ENCODE measurements at regions not wholly inside any gene's neighbourhood (a gene's known extent, or its start where the extent isn't known, plus 50 kb on each side); places are given as distances from the start of the nearest gene placed in this dataset.

DNA sequence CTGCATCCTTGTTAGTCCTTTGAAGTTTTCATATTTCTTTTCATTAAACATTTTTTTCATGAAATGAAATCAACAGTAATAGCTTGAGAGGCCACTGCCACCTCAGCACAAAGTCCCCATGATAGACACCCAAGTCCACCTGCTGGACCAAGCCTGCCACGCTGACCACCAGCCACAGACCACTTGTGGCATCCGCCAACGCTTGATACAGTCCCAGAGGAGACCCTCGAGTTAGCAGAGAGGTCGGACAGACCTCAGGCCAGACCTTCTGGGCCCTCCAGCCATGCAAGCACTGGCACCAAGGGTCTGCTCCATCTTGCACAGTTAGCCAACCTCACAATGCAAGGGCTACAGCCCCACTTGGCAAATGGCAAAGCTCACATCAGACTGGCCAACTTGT lies 91.8 kb upstream of the RTL6 start:
- DNase-seq = no peak

DNA sequence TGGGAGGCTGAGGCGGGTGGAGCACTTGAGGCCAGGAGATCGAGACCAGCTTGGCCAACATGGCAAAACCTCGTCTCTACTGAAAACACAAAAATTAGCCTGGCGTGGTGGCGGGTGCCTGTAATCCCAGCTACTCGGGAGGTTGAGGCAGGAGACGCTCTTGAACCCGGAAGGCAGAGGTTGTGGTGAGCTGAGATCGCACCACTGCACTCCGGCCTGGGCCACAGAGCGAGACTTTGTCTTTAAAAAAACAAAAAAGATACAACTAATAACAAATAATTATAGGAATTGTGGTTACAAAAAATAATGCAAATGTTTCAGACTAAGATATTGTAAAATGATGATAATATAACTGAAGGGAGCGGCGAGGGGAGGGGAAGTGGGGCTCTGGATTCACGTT lies 90.3 kb upstream of the RTL6 start:
- DNase-seq = no peak

DNA sequence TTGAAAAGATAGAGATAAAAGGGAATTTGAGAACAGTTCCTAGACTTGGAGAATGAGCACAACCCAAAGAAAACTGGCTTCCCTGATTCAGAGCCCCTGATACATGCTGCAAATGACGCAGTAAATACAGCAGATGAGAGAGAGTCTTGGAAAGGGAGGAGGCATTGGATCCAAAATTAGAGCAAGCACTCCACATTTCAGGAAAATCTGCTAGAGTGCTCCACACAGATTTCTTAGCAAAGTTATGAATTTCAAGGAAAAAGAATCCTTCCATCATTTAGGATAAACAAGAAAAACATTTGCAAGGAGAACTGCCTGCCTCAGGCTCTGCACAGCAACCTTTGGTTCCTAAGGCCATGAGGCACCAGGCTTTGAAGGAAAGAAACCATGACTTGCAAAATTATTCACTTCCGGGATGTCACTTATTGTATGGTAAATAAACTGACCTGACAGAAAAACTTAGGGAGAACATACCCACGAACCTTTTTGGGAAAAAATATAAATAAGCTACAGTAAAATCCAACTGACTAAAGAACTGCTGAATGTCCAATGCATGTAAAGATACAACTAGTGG lies 89.8 kb upstream of the RTL6 start:
- DNase-seq = no peak

DNA sequence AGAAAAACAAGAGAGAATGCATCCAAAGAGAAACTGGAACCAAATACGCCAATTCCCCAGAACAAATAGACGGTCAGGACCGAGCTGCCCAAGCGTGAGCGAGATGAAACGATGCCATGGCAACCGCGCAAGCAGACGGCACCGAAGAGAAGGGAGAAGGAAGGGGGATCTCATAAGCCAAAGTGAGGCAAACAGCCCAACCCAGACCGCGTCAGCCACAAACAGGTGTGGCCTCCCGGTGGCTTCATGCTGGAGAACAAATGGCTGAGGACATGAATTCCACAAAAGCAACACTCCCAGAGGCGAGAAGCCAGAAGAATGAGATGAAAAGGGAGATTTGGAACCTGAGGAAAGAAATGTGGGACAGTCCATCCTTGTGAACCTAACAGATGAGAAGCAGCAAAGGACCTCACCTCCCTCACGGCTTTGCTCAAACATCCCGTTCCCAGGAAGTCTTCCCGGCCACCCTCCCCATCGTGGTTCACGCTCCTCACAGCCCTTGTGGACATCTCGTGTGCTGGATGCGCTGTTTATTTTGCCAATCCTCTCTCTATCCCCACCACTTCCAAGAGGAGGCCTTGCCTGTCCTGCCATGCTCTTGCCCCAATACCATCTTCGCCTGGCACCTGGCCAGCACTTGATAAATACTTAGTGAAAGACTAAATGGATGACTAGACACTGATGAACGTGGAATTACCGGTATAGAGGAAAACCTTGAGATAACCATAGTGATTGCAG lies 89.1 kb upstream of the RTL6 start:
- DNase-seq = peak; percentile 54

DNA sequence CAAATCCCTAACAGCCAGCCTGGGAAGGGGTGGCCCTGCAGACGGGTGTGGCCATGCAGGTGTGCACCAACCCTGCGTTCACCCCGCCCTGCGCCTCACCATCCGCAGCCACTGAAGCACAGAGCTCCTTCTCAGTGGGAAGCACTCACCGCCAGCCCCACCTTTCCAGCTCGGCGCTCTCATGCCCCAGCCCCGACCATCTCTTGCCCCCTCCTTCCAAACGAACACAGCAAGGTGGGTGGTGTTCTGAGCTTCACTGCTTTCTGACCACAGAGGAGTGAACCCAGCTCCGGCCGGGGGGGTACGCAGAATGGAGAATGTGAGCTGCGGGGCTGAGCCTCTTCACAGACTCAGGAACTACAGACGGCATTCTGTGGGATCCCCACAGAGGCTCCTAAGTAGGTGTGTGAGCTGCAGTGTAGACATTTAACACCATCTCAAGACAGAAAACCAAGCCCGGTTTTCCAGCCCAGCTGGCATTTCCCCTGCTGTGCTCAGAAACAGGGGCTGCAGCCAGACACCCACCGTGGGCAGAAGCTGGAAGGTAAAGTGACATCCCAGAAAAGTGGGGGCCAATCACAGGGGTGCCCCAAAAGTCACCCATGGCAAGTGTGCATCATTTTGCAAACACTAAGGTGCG lies 88.4 kb upstream of the RTL6 start:
- peak; percentile 72 for DNase-seq

DNA sequence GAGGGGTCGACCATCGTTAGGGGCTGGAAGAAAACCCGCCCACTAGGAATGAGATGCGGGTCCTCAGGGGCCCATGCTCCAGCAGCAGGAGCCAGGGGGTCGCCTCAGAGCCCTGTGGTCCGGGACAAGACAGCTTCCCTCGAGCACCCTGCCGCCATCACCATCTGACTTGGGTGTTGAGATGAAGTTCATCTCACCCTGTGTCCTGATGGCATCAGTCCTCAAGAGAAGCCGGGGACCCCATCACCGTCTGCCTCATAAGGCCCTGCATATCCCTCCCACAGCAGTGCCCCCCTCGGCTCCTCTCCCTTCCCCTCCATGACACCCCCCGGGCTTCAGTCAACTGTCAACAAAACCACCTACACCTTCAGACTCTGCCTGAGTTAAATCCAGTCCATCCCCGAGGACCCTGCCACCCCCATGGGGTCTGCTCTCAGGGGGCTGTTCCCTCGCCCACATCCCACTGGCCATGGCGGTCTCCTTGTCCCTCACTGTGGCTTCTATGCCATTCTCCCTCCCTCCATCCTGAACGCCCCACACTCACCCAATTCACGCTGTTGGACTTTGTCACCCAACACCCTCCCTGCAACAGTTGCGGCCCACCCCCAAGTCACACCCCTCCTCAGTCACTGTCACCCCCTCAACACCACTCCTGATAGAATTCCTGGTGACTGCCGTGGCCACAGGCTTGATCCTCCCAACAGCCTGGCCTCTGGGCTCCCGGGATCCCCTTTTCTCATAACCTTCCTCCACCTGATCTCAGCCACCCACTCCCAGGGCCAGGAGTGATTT lies 87.7 kb upstream of the RTL6 start:
- no peak for DNase-seq

DNA sequence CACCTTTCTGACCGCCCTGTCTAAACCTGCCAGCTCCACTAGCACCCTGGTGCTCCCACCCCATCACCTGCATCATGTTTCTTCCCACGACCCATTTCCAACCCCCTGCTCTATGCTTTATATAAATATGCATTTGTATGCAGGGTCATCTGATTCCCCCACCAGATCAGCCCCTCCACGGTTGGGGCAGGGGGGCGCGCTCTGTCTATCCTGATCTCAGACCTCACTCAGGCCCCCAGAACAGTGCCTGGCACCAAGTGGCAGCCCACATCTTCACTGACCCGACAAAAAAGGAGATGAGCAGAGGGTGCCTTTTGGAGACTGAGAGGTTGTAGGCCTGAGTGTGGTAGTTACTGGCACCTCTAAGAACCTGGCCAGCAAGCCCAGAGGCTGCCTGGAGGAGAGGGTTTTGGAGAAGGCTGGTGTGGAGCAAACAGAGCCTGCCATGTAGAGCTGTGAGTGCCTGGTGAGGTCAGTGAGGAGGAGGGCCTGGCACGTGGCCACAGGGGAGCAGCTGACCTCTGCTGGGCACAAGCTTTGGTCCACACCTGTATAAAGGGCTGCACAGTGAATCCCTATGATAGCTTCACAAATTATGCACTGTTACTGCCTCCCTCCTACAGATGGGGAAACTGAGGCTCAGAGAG lies 86.3 kb upstream of the RTL6 start:
- DNase-seq = no peak

DNA sequence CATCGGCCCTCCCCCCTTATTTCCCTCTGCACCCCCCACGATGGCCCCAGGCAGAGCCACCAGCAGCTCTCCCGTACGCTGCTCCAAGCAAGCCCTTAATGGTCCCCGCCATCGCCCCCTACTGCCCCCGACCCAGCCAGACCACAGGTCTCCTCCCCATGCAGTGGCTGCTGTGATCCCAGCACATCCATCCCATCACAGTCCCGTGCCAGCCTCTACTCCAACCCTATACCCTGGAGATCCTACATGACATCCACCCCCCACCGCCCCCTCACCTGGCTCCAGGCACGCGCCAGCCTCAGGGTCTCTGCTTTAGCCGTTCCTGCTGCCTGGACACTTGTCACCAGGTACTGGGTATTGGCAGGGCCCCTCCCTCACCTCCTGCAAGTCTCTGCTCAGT lies 85.8 kb upstream of the RTL6 start:
- no peak for DNase-seq

GRCh38 chr22:44583061-44583760 lies 85.2 kb upstream of the RTL6 start:
- DNase-seq = no peak

DNA sequence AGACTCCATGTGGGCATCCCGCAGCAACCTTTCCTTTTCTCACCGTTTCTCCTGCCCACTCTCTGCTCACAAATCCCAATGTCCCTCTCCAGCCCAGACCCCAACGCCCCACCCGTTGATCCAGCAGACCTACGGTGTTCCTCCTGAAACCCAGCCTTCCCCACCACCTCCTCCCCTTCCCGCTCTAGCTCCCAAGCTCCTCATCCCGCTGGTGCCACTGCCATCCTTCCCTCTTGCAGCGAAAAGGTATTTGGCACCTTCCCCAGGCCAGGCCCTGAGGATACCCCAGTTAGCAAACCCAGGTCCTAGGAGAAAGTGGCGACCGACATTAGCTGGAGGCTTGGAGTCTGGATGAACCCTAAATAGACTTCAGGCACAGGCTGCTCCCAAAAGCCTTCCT lies 84.0 kb upstream of the RTL6 start:
- DNase-seq = no peak

- no peak for DNase-seq
These were observed 83.0 kb upstream of the RTL6 start for GRCh38 chr22:44581096-44581435.

GRCh38 chr22:44580176-44581095 lies 82.4 kb upstream of the RTL6 start:
- no peak for DNase-seq

- no peak for DNase-seq
These were observed 80.6 kb upstream of the RTL6 start for GRCh38 chr22:44578516-44579230.

DNA sequence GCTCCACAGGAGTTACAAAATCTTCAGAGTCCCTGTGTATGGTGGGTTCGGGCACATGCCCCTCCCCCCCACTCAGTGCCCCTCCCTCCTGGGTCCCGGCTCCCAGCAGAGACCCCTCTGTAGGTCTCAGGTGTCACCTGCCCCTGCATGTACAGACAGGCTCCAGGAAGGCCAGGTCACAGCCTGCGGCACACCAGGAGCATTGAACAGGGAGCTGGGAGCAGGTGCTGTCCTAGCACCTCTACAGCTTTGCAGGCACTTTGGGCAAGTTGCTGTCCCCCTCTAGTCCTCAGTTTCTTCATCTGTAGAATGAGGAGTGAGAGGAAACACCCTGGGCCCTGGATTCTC lies 80.1 kb upstream of the RTL6 start:
- DNase-seq = no peak

- no peak for DNase-seq
These were observed 79.5 kb upstream of the RTL6 start for GRCh38 chr22:44577391-44578109.

GRCh38 chr22:44576311-44577260 lies 78.6 kb upstream of the RTL6 start:
- DNase-seq = no peak

DNA sequence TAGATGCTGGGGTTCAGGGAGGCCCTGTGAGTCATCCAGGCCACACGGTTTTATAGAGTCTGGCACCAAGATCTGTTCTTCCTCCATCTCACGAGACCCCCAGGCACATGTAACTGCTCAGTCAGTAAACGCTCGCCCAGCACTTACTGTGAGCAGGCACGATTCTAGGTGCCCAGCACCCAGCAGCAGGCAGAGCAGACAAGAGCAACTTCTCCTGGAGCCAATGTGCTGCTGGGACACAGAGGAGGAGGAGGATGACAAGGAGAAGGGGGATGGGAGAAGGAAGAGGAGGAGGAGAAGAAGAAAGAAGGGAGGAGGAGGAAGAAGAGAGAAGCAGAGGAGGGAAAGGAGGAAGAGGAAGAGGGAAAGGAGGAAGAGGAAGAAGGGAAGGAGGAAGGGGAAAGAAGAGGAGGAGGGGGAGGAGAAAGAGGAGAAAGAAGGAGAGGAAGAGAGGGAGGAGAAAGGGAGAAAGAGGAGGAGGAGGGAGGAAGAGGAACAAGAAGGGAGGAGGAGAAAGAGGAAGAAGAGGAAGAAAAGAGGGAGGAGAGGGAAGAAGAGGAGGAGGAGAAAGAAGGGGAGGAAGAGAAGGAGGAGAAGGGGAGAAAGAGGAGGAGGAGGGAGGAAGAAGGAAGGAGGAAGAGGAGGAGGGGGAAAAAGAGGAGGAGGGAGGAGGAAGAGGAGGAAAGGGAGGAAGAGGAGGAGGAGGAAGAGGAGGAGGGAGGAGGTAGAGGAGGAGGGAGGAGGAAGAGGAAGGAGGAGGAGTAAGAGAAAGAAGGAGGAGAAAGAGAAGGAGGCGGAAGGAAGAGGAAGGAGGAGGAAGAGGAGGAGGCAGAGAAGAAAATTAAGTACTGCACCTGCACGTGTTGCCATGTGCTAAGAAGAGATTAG lies 77.6 kb upstream of the RTL6 start:
- DNase-seq = no peak
